HG03469 (cell line): ENCODE measurements at regions not wholly inside any gene's neighbourhood (a gene's known extent, or its start where the extent isn't known, plus 50 kb on each side); places are given as distances from the start of the nearest gene placed in this dataset.
A peak's percentile ranks its signal among the peaks of the same experiment; 100 is the strongest.
"Not testable (repeated sequence)": the region's sequence is repeated elsewhere in the genome, so short reads cannot be mapped to it uniquely, and the experiment has no call there.

Experiments used
- ATAC-seq: cut with Tn5 transposase; IDR thresholded peaks from one replicate; pipeline ENCODE4 v1.9.1; 2021; ENCODE audit warnings: mild to moderate bottlenecking, moderate library complexity, moderate number of reproducible peaks; ENCODE audit not compliant: unreplicated experiment

- ATAC-seq: no peak
These were observed 176.4 kb upstream of the ID2 start for GRCh38 chr2:8505311-8505920.

- no peak for ATAC-seq
These were observed 175.1 kb upstream of the ID2 start for GRCh38 chr2:8506746-8507145.

GRCh38 chr2:8508766-8509165 lies 173.1 kb upstream of the ID2 start:
- no peak for ATAC-seq

- ATAC-seq: no peak
These were observed 172.2 kb upstream of the ID2 start for GRCh38 chr2:8509621-8510020.

GRCh38 chr2:8510055-8510454 lies 171.8 kb upstream of the ID2 start:
- ATAC-seq: not testable (repeated sequence)

GRCh38 chr2:8510519-8510918 lies 171.3 kb upstream of the ID2 start:
- no peak for ATAC-seq

- ATAC-seq: no peak
These were observed 169.8 kb upstream of the ID2 start for GRCh38 chr2:8511868-8512612.

GRCh38 chr2:8513601-8514273 lies 168.1 kb upstream of the ID2 start:
- no peak for ATAC-seq

GRCh38 chr2:8514274-8514662 lies 167.6 kb upstream of the ID2 start:
- ATAC-seq: no peak

GRCh38 chr2:8514796-8515758 lies 166.8 kb upstream of the ID2 start:
- ATAC-seq: peak; percentile 64

- ATAC-seq: no peak
These were observed 165.9 kb upstream of the ID2 start for GRCh38 chr2:8515864-8516533.

- no peak for ATAC-seq
These were observed 163.9 kb upstream of the ID2 start for GRCh38 chr2:8517850-8518498.

- no peak for ATAC-seq
These were observed 162.7 kb upstream of the ID2 start for GRCh38 chr2:8518979-8519668.

- no peak for ATAC-seq
These were observed 161.0 kb upstream of the ID2 start for GRCh38 chr2:8520791-8521344.

GRCh38 chr2:8522687-8523086 lies 159.2 kb upstream of the ID2 start:
- ATAC-seq: no peak

- ATAC-seq: no peak
These were observed 157.5 kb upstream of the ID2 start for GRCh38 chr2:8524388-8524787.

- no peak for ATAC-seq
These were observed 157.0 kb upstream of the ID2 start for GRCh38 chr2:8524823-8525222.

GRCh38 chr2:8525236-8525581 lies 156.6 kb upstream of the ID2 start:
- ATAC-seq: no peak
